B cell (primary cell): ENCODE measurements at regions not wholly inside any gene's neighbourhood (a gene's known extent, or its start where the extent isn't known, plus 50 kb on each side); places are given as distances from the start of the nearest gene placed in this dataset.

Experiments
- ATAC-seq: fragments of 200-7000 bp; cut with Tn5 transposase; one replicate; pipeline ENCODE4 v1.10.0; 2021; ENCODE audit warnings: low read depth, mild to moderate bottlenecking, moderate number of reproducible peaks, moderate library complexity
- CTCF ChIA-PET: fragments of 350-600 bp; sonication (Branson Sonifier 250); formaldehyde crosslinking; loops from one replicate; lab custom pipeline; 2021; ENCODE audit warnings: antibody characterized with exemption, inconsistent platforms; lab: Charles Lee
- POLR2A ChIA-PET: fragments of 350-600 bp; sonication (Branson Sonifier 250); formaldehyde crosslinking; loops from one replicate; lab custom pipeline; 2021; ENCODE audit warnings: antibody characterized with exemption; lab: Charles Lee
- DNase-seq: peaks from one replicate; pipeline ENCODE4 v3.0.0; 2013
- H2AFZ ChIP-seq: 2 replicates; pipeline ENCODE4 v1.6.1; 2012; ENCODE audit warnings: mild to moderate bottlenecking, low read depth, low read length; ENCODE audit not compliant: insufficient read depth, poor library complexity, severe bottlenecking
- H3K27ac ChIP-seq, 2 donors: 1 replicate in 1 of 2; 2 replicates in 1 of 2; pipeline ENCODE4 v1.5.1; 2012 to 2013; ENCODE audit warnings: low read length in 2 of 2, mild to moderate bottlenecking in 2 of 2, moderate library complexity in 1 of 2
- H3K27me3 ChIP-seq, 4 experiments: fragments of 200-600 bp in 1 of 4; sonication (generic) in 1 of 4; replicated peaks in 1 of 4; 1 replicate in 2 of 4; 2 replicates in 2 of 4; pipeline versions ENCODE4 v1.6.1 to v1.7.0; 2013 to 2016; ENCODE audit warnings: low read length in 3 of 4, mild to moderate bottlenecking in 2 of 4, mixed read lengths in 1 of 4, moderate library complexity in 1 of 4; ENCODE audit not compliant: insufficient read depth in 4 of 4, control insufficient read depth in 3 of 4; ENCODE audit errors: control extremely low read depth in 1 of 4
- H3K36me3 ChIP-seq, 2 experiments: replicated peaks in 1 of 2; 1 replicate in 1 of 2; 2 replicates in 1 of 2; pipeline versions ENCODE4 v1.6.1 to v1.7.1; 2013; ENCODE audit warnings: low read length in 1 of 2; ENCODE audit not compliant: insufficient read depth in 2 of 2, control insufficient read depth in 1 of 2; ENCODE audit errors: control extremely low read depth in 1 of 2, extremely low read depth in 1 of 2
- H3K4me1 ChIP-seq, 2 donors: fragments of 200-600 bp in 1 of 2; sonication (generic) in 1 of 2; 1 replicate in 1 of 2; 2 replicates in 1 of 2; pipeline versions ENCODE4 v1.5.1 to v1.6.1; 2013 to 2017; ENCODE audit warnings: low read length in 2 of 2; ENCODE audit not compliant: control insufficient read depth in 2 of 2, insufficient read depth in 2 of 2
- H3K4me2 ChIP-seq: replicated peaks from 2 replicates; pipeline ENCODE3; 2012; ENCODE audit warnings: mild to moderate bottlenecking, low read depth, low read length; ENCODE audit not compliant: poor library complexity, severe bottlenecking
- H3K4me3 ChIP-seq, 5 experiments: fragments of 200-600 bp in 1 of 5; sonication (generic) in 1 of 5; 1 replicate in 3 of 5; 2 replicates in 2 of 5; pipeline versions ENCODE4 v1.5.1 to v1.7.0; 2011 to 2016; ENCODE audit warnings: low read length in 4 of 5, mild to moderate bottlenecking in 4 of 5, low read depth in 2 of 5, control low read depth in 1 of 5, moderate library complexity in 1 of 5; ENCODE audit not compliant: insufficient read depth in 1 of 5; ENCODE audit errors: control extremely low read depth in 1 of 5, extremely low read depth in 1 of 5
- H3K79me2 ChIP-seq: fragments of 200-600 bp; sonication (generic); one replicate; pipeline ENCODE4 v1.6.0; 2016; ENCODE audit warnings: low read length; ENCODE audit not compliant: control insufficient read depth, insufficient read depth
- H3K9ac ChIP-seq: fragments of 200-600 bp; sonication (generic); 2 replicates; pipeline ENCODE4 v1.6.1; 2017; ENCODE audit warnings: mild to moderate bottlenecking, low read length, moderate library complexity
- H3K9me3 ChIP-seq, 3 donors: one replicate each; pipeline versions ENCODE4 v1.6.1 to v1.7.1; 2013; ENCODE audit warnings: low read length in 2 of 3; ENCODE audit not compliant: control insufficient read depth in 2 of 3, insufficient read depth in 1 of 3; ENCODE audit errors: control extremely low read depth in 1 of 3
- H4K20me1 ChIP-seq: 2 replicates; pipeline ENCODE4 v1.6.0; 2012; ENCODE audit warnings: mild to moderate bottlenecking, low read length; ENCODE audit not compliant: insufficient read depth, control insufficient read depth, poor library complexity, severe bottlenecking
- H3K27ac Mint-ChIP-seq: one replicate; pipeline ENCODE4 v1.8.0; 2021; ENCODE audit warnings: mixed read lengths
- H3K27me3 Mint-ChIP-seq: one replicate; pipeline ENCODE4 v1.8.0; 2021; ENCODE audit warnings: mixed read lengths
- H3K4me1 Mint-ChIP-seq: one replicate; pipeline ENCODE4 v1.8.0; 2021; ENCODE audit warnings: mixed read lengths
- H3K4me3 Mint-ChIP-seq: one replicate; pipeline ENCODE4 v1.8.0; 2021; ENCODE audit warnings: mixed read lengths
- H3K9me3 Mint-ChIP-seq: one replicate; pipeline ENCODE4 v1.8.0; 2022; ENCODE audit warnings: mixed read lengths; ENCODE audit not compliant: insufficient read depth
- CTCF ChIP-seq: fragments of 200-600 bp; IDR thresholded peaks from one replicate; pipeline ENCODE4 v1.8.0; 2022; ENCODE audit warnings: antibody characterized with exemption, mild to moderate bottlenecking
- EZH2 ChIP-seq: IDR thresholded peaks from 2 replicates; pipeline ENCODE4 v1.6.1; 2012; ENCODE audit warnings: borderline replicate concordance, low read depth, mild to moderate bottlenecking, moderate library complexity, low read length; ENCODE audit not compliant: insufficient read depth, poor library complexity, severe bottlenecking
- WGBS: methylation state at CpG from one replicate; pipeline ENCODE4 v1.1.5; 2013; ENCODE audit warnings: missing lambda C conversion rate; ENCODE audit not compliant: insufficient coverage; 5-methylcytosine and 5-hydroxymethylcytosine counted together
- intact Hi-C: fragments of 100-400 bp; cut with micrococcal nuclease; formaldehyde crosslinking; loops from one replicate; pipeline ENCODE4 v1.10.0; 2022

DNA sequence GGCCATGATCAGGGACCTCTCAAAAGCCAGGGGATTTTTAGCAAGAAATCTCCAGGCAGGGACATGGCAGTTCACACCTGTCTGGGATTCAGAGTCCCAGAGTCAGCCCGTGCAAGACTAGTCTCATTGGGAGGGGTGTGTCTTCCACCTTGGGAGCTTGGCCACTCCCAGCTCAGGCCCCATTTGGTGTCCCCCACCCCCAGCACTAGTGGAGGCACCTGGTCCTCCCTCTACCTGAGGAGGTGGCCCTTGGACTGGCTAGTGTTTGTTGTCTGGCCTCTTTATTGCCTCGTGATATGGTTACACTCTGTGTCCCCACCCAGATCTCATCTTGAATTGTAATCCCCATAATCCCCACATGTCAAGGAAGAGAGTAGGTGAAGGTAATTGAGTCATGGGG is 140.8 kb upstream of the PHACTR3 start:
- H3K9me3 Mint-ChIP-seq, result no peaks in the 10 kb centered on the region
- H3K27me3 ChIP-seq, result no peaks in the 10 kb centered on the region
- no peaks in the 10 kb centered on the region for H3K79me2 ChIP-seq
- no peaks in the 10 kb centered on the region for H3K4me1 ChIP-seq
- 83% methylated on average over 1 of the region's 2 CpGs for WGBS
- POLR2A ChIA-PET, result no interaction called here
- CTCF ChIA-PET, result no interaction called here
- H3K4me3 ChIP-seq, result no peak overlapping the region
- no peaks in the 10 kb centered on the region for H4K20me1 ChIP-seq
- H3K27me3 Mint-ChIP-seq, result peaks cover 15% of the 10 kb centered on the region
- TF ChIP-seq EZH2, result no peak
- no peak for TF ChIP-seq CTCF
- H3K4me1 Mint-ChIP-seq, result no peaks in the 10 kb centered on the region
- DNase-seq, result no peak
- H3K9me3 ChIP-seq, result peaks cover 0 to 5% (median 0%) of the 10 kb centered on the region in 3 donors
- no peak overlapping the region for H3K27ac Mint-ChIP-seq
- H3K4me2 ChIP-seq, result no peak overlapping the region
- H3K36me3 ChIP-seq, result no peaks in the 10 kb centered on the region
- no peak overlapping the region for H3K4me3 Mint-ChIP-seq
- H3K27ac ChIP-seq, result no peak overlapping the region
- H3K9ac ChIP-seq, result no peak overlapping the region
- H2AFZ ChIP-seq, result no peak overlapping the region
- ATAC-seq, result no peak
- intact Hi-C loops, result no loop called here

DNA sequence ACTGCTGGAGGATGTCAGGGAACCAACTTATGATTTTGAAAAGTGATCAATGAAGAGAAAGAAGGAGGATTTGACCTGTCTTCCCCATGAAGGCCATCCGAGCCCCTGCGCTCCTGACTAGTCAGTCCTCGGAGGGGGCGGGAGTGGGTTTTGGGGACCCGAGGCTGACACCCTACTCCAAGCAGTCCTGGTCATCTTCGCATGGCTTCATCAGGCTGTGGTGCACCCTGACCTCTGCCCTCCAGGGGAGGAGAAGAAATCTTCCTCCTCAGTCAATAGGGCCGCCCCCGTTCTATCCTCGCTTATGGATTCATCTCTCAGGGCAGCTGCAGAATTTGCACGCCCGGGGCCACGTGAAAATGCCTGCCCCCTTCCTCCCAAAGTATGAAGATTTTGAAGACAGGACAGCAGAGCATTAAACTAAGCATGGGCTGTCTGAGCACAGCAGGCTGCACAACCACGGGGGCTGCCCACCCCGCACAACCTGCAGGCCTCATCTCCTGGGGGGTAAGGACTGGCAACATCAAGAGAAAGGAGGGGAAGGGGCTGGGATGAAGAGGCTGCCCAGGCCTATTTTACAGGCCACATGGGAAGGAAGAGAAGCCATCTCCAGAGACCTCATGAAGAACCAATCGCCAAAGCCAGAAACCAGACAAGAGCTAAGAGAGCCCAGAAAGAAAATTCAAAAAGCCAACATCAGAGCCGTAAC is 138.1 kb upstream of the PHACTR3 start:
- no peak for TF ChIP-seq CTCF
- no peak for TF ChIP-seq EZH2
- POLR2A ChIA-PET, result no interaction called here
- no peak overlapping the region for H3K9ac ChIP-seq
- no peaks in the 10 kb centered on the region for H3K4me1 ChIP-seq
- no peaks in the 10 kb centered on the region for H3K27me3 ChIP-seq
- no peaks in the 10 kb centered on the region for H4K20me1 ChIP-seq
- no peak overlapping the region for H3K27ac ChIP-seq
- Mint-ChIP-seq H3K4me1 (no peaks in the 10 kb centered on the region), H3K9me3 (no peaks in the 10 kb centered on the region), H3K27ac (no peak overlapping the region), H3K4me3 (no peak overlapping the region), H3K27me3 (peaks cover 8% of the 10 kb centered on the region)
- 93% methylated on average over 10 of the region's 16 CpGs for WGBS
- CTCF ChIA-PET, result no interaction called here
- no peak overlapping the region for H3K4me3 ChIP-seq
- ATAC-seq (no peak), DNase-seq (no peak)
- H3K4me2 ChIP-seq, result no peak overlapping the region
- H3K79me2 ChIP-seq, result no peaks in the 10 kb centered on the region
- H3K9me3 ChIP-seq, result peaks cover 0 to 5% (median 0%) of the 10 kb centered on the region in 3 donors
- no peaks in the 10 kb centered on the region for H3K36me3 ChIP-seq
- no peak overlapping the region for H2AFZ ChIP-seq
- intact Hi-C loops, result no loop called here
